Endodermal cell (in vitro differentiated cells): ENCODE measurements at regions not wholly inside any gene's neighbourhood (a gene's known extent, or its start where the extent isn't known, plus 50 kb on each side); places are given as distances from the start of the nearest gene placed in this dataset.

ENCODE experiments used
- DNase-seq: peaks from one replicate; pipeline ENCODE4 v3.0.0-alpha.2; 2017
- H3K27ac ChIP-seq: 2 replicates; pipeline ENCODE4 v1.5.1; 2013; ENCODE audit warnings: mild to moderate bottlenecking, low read depth, low read length, moderate library complexity
- H3K27me3 ChIP-seq: 2 replicates; pipeline ENCODE4 v1.6.1; 2013; ENCODE audit warnings: mild to moderate bottlenecking, low read length, moderate library complexity; ENCODE audit not compliant: insufficient read depth, control insufficient read depth, poor library complexity, severe bottlenecking
- H3K36me3 ChIP-seq: 2 replicates; pipeline ENCODE4 v1.7.0; 2013; ENCODE audit warnings: mild to moderate bottlenecking, low read length, moderate library complexity; ENCODE audit not compliant: control insufficient read depth, insufficient read depth
- H3K4me1 ChIP-seq: one replicate; pipeline ENCODE4 v1.7.0; 2013; ENCODE audit warnings: low read length; ENCODE audit not compliant: control insufficient read depth, insufficient read depth
- H3K4me3 ChIP-seq: 2 replicates; pipeline ENCODE4 v1.5.1; 2013; ENCODE audit warnings: mild to moderate bottlenecking, low read length, moderate library complexity
- H3K9ac ChIP-seq: 2 replicates; pipeline ENCODE4 v1.6.1; 2013; ENCODE audit warnings: mild to moderate bottlenecking, low read length, moderate library complexity; ENCODE audit not compliant: poor library complexity, severe bottlenecking; ENCODE audit errors: extremely low read depth
- H3K9me3 ChIP-seq: 2 replicates; pipeline ENCODE4 v1.6.1; 2013; ENCODE audit warnings: mild to moderate bottlenecking, low read length, moderate library complexity; ENCODE audit not compliant: control insufficient read depth
- H3K27ac Mint-ChIP-seq: 2 replicates; pipeline ENCODE4 v1.8.0; 2020; ENCODE audit warnings: mixed read lengths
- H3K27me3 Mint-ChIP-seq: 2 replicates; pipeline ENCODE4 v1.8.0; 2021; ENCODE audit warnings: mild to moderate bottlenecking, mixed read lengths; ENCODE audit not compliant: insufficient read depth
- H3K36me3 Mint-ChIP-seq: 2 replicates; pipeline ENCODE4 v1.8.0; 2020; ENCODE audit warnings: low read depth, mixed read lengths
- H3K4me1 Mint-ChIP-seq: 2 replicates; pipeline ENCODE4 v1.8.0; 2020; ENCODE audit warnings: mixed read lengths
- H3K4me3 Mint-ChIP-seq: 2 replicates; pipeline ENCODE4 v1.8.0; 2020; ENCODE audit warnings: mild to moderate bottlenecking, moderate library complexity, mixed read lengths
- H3K9me3 Mint-ChIP-seq: 2 replicates; pipeline ENCODE4 v1.8.0; 2020; ENCODE audit warnings: mild to moderate bottlenecking, mixed read lengths
- WGBS, 2 experiments: methylation state at CpG; one replicate each; pipeline versions ENCODE4 v1.1.5 to v1.1.7; 2013; ENCODE audit warnings: missing lambda C conversion rate in 2 of 2, mixed read lengths in 1 of 2; ENCODE audit not compliant: insufficient coverage in 1 of 2, insufficient read length in 1 of 2; 5-methylcytosine and 5-hydroxymethylcytosine counted together
- TF ChIP-seq, protein P1 (sequence below): fragments of 200-600 bp; sonication (generic); conservative IDR thresholded peaks from 2 replicates; pipeline ENCODE4 v1.5.0; 2021; ENCODE audit warnings: antibody characterized with exemption, mild to moderate bottlenecking

DNA sequence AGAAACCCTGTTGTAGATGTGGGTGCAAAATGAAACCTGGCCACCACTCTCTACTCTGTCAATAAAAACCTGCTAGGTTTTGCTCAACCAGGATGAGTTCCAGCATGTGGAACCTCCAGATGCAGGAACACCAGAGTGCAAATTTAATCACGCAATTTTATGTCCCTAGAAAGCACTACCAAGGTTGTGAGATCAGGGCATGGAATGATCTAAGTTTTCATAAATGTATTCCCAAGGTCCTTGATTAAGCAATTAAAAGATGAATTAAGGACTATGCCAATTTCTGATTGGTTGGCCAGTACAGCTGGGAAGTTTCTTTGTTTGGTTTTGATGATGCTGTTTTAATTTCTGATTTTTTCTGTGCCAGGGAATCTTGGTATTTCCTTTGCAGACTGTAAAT lies 179.2 kb downstream of the KCNS3 start:
- no peak overlapping the region for H3K4me3 Mint-ChIP-seq
- DNase-seq: no peak
- TF ChIP-seq, protein P1, sequence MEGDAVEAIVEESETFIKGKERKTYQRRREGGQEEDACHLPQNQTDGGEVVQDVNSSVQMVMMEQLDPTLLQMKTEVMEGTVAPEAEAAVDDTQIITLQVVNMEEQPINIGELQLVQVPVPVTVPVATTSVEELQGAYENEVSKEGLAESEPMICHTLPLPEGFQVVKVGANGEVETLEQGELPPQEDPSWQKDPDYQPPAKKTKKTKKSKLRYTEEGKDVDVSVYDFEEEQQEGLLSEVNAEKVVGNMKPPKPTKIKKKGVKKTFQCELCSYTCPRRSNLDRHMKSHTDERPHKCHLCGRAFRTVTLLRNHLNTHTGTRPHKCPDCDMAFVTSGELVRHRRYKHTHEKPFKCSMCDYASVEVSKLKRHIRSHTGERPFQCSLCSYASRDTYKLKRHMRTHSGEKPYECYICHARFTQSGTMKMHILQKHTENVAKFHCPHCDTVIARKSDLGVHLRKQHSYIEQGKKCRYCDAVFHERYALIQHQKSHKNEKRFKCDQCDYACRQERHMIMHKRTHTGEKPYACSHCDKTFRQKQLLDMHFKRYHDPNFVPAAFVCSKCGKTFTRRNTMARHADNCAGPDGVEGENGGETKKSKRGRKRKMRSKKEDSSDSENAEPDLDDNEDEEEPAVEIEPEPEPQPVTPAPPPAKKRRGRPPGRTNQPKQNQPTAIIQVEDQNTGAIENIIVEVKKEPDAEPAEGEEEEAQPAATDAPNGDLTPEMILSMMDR: no peak
- Histone ChIP-seq H3K9me3 (no peaks in the 10 kb centered on the region), H3K27me3 (peaks cover 73% of the 10 kb centered on the region), H3K27ac (no peak overlapping the region), H3K4me1 (no peaks in the 10 kb centered on the region), H3K36me3 (no peaks in the 10 kb centered on the region), H3K4me3 (no peak overlapping the region), H3K9ac (no peak overlapping the region)
- no peaks in the 10 kb centered on the region for H3K9me3 Mint-ChIP-seq
- H3K36me3 Mint-ChIP-seq: no peaks in the 10 kb centered on the region
- H3K27ac Mint-ChIP-seq: no peak overlapping the region
- peaks cover 8% of the 10 kb centered on the region for H3K4me1 Mint-ChIP-seq
- WGBS, 2 experiments: 88 to 93% methylated on average over 1 of the region's 1 CpG
- H3K27me3 Mint-ChIP-seq: peaks cover 56% of the 10 kb centered on the region

DNA sequence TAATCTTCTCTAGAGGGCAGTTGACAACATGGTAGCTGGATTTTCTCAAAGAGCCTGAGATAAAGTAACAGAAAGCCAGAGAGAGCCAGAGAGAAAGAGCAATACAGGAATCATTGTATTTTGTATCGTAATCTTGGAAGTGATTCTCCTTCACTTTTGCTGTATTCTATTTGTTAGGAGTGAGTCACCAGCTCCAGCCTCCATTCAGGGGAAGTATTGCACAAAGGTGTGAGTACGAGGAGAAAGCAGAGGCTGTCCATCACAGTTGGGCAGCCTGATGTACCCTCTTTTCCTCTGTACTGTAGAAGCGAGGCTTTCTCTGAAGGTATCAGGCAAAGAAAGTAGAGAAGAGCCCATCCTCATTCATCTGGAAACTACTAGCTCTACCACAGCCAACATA lies 176.8 kb downstream of the KCNS3 start:
- Mint-ChIP-seq H3K27me3 (peaks cover 59% of the 10 kb centered on the region), H3K36me3 (no peaks in the 10 kb centered on the region), H3K4me1 (peaks cover 9% of the 10 kb centered on the region), H3K9me3 (no peaks in the 10 kb centered on the region), H3K27ac (no peak overlapping the region), H3K4me3 (no peak overlapping the region)
- DNase-seq: no peak
- 63 to 92% methylated on average over 2 to 3 of the region's 3 CpGs for WGBS, 2 experiments
- H3K36me3 ChIP-seq: no peaks in the 10 kb centered on the region
- TF ChIP-seq, protein P1: no peak
- no peaks in the 10 kb centered on the region for H3K4me1 ChIP-seq
- no peaks in the 10 kb centered on the region for H3K9me3 ChIP-seq
- peaks cover 77% of the 10 kb centered on the region for H3K27me3 ChIP-seq
- H3K27ac ChIP-seq: no peak overlapping the region
- H3K9ac ChIP-seq: no peak overlapping the region
- H3K4me3 ChIP-seq: no peak overlapping the region

DNA sequence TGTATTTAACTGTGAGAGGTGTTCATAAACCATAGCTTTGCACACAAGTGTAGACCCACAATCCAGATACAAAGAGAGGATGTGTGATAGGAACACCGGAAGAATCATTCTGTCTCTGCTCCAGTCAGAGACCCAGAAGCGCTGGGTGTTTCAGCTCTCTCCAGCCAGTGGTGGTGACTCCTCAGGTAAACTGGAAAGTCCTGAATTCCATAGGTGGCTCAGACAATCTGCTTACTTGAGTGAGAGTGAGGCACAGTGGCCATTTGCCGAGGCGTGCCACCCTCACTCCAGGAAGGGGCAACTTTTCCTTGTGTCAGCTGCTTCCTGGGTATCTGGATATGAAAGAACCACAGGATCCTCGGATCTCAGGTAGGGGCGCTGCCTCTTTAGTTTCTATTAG lies 171.5 kb downstream of the KCNS3 start:
- peaks cover 34% of the 10 kb centered on the region for H3K27me3 ChIP-seq
- WGBS, 2 experiments: 88 to 93% methylated on average over 5 to 6 of the region's 6 CpGs
- H3K27me3 Mint-ChIP-seq: peaks cover 36% of the 10 kb centered on the region
- peaks cover 10% of the 10 kb centered on the region for H3K9me3 ChIP-seq
- H3K27ac Mint-ChIP-seq: no peak overlapping the region
- no peak for DNase-seq
- no peaks in the 10 kb centered on the region for H3K36me3 ChIP-seq
- no peak overlapping the region for H3K27ac ChIP-seq
- H3K36me3 Mint-ChIP-seq: no peaks in the 10 kb centered on the region
- TF ChIP-seq, protein P1: no peak
- H3K9ac ChIP-seq: no peak overlapping the region
- H3K4me3 ChIP-seq: no peak overlapping the region
- H3K9me3 Mint-ChIP-seq: peaks cover 14% of the 10 kb centered on the region
- H3K4me1 ChIP-seq: peaks cover 4% of the 10 kb centered on the region
- no peak overlapping the region for H3K4me3 Mint-ChIP-seq
- H3K4me1 Mint-ChIP-seq: peaks cover 23% of the 10 kb centered on the region
